ENCODE measurements at regions not wholly inside any gene's neighbourhood (a gene's known extent, or its start where the extent isn't known, plus 50 kb on each side); places are given as distances from the start of the nearest gene placed in this dataset.

DNA sequence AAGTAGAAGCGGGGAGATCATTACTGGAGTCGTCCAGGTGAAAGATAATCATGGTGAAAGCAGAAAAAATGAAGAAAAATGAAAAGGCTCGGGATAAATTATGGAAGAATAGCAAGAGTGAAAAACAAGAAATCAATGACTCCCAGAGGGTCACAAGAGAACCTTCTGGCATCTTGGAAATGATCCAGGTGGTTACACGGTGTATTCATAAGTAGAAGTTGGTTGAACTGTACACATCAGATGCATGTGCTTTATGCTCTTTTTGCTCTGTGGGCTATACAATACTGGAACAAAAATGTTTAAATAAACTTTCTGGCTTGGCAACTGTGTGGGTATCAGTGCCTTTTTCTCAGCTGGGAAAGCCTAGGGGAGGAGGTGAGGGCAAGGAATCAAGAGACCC is 348.9 kb downstream of the RND3 start:
- no peak for TF ChIP-seq POLR2A (IDR thresholded peaks at IDR 0.05)
- TF ChIP-seq, protein P1, sequence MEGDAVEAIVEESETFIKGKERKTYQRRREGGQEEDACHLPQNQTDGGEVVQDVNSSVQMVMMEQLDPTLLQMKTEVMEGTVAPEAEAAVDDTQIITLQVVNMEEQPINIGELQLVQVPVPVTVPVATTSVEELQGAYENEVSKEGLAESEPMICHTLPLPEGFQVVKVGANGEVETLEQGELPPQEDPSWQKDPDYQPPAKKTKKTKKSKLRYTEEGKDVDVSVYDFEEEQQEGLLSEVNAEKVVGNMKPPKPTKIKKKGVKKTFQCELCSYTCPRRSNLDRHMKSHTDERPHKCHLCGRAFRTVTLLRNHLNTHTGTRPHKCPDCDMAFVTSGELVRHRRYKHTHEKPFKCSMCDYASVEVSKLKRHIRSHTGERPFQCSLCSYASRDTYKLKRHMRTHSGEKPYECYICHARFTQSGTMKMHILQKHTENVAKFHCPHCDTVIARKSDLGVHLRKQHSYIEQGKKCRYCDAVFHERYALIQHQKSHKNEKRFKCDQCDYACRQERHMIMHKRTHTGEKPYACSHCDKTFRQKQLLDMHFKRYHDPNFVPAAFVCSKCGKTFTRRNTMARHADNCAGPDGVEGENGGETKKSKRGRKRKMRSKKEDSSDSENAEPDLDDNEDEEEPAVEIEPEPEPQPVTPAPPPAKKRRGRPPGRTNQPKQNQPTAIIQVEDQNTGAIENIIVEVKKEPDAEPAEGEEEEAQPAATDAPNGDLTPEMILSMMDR (IDR thresholded peaks at IDR 0.05): no peak
